DMS 273 (cell line): ENCODE measurements at regions not wholly inside any gene's neighbourhood (a gene's known extent, or its start where the extent isn't known, plus 50 kb on each side); places are given as distances from the start of the nearest gene placed in this dataset.
A peak's percentile ranks its signal among the peaks of the same experiment; 100 is the strongest.

Source experiments
- DNase-seq: peaks from one replicate; lab custom pipeline; 2025; ENCODE audit not compliant: unreplicated experiment; lab: John Stamatoyannopoulos, UW

GRCh38 chr21:16011719-16012118 is 281.9 kb downstream of the USP25 start:
- no peak for DNase-seq

- DNase-seq: no peak
Observed at GRCh38 chr21:16013570-16013969, 283.8 kb downstream of the USP25 start.

- DNase-seq: no peak
Observed at GRCh38 chr21:16020878-16021277, 291.1 kb downstream of the USP25 start.

- DNase-seq: no peak
Observed at GRCh38 chr21:16022116-16022515, 292.3 kb downstream of the USP25 start.

GRCh38 chr21:16022921-16023320 is 293.1 kb downstream of the USP25 start:
- no peak for DNase-seq

GRCh38 chr21:16028142-16028541 is 298.4 kb downstream of the USP25 start:
- no peak for DNase-seq

GRCh38 chr21:16028941-16029464 is 299.2 kb downstream of the USP25 start:
- no peak for DNase-seq

- DNase-seq: no peak
Observed at GRCh38 chr21:16033193-16033592, 303.4 kb downstream of the USP25 start.

- DNase-seq: peak; percentile 5
Observed at GRCh38 chr21:16034446-16035190, 304.8 kb downstream of the USP25 start.

GRCh38 chr21:16037421-16037955 is 307.7 kb downstream of the USP25 start:
- no peak for DNase-seq

GRCh38 chr21:16040601-16041000 is 310.8 kb downstream of the USP25 start:
- DNase-seq: no peak

- DNase-seq: no peak
Observed at GRCh38 chr21:16044676-16045075, 314.9 kb downstream of the USP25 start.

GRCh38 chr21:16046656-16047330 is 317.0 kb downstream of the USP25 start:
- DNase-seq: no peak

GRCh38 chr21:16047904-16048303 is 318.1 kb downstream of the USP25 start:
- DNase-seq: no peak

- no peak for DNase-seq
Observed at GRCh38 chr21:16055014-16055413, 325.2 kb downstream of the USP25 start.

- DNase-seq: peak; percentile 62
Observed at GRCh38 chr21:16058896-16059295, 329.1 kb downstream of the USP25 start.

GRCh38 chr21:16059981-16060380 is 330.2 kb downstream of the USP25 start:
- no peak for DNase-seq

GRCh38 chr21:16061194-16061593 is 331.4 kb downstream of the USP25 start:
- DNase-seq: no peak

GRCh38 chr21:16069178-16070112 is 339.7 kb downstream of the USP25 start:
- peak; percentile 19 for DNase-seq

GRCh38 chr21:16070207-16070651 is 340.4 kb downstream of the USP25 start:
- DNase-seq: peak; percentile 64

- peak; percentile 61 for DNase-seq
Observed at GRCh38 chr21:16071092-16071491, 341.3 kb downstream of the USP25 start.
